Nephron progenitor cell (in vitro differentiated cells): ENCODE measurements at regions not wholly inside any gene's neighbourhood (a gene's known extent, or its start where the extent isn't known, plus 50 kb on each side); places are given as distances from the start of the nearest gene placed in this dataset.

Source experiments
- DNase-seq: peaks from one replicate; pipeline ENCODE4 v3.0.0; 2021
- H3K27ac Mint-ChIP-seq: 2 replicates; pipeline ENCODE4 v1.8.0; 2021; ENCODE audit warnings: mild to moderate bottlenecking, moderate library complexity, mixed read lengths
- H3K27me3 Mint-ChIP-seq: 2 replicates; pipeline ENCODE4 v1.8.0; 2021; ENCODE audit warnings: mild to moderate bottlenecking, low read depth, mixed read lengths; ENCODE audit not compliant: poor library complexity
- H3K36me3 Mint-ChIP-seq: 2 replicates; pipeline ENCODE4 v1.8.0; 2021; ENCODE audit warnings: low read depth, mixed read lengths
- H3K4me1 Mint-ChIP-seq: 2 replicates; pipeline ENCODE4 v1.8.0; 2021; ENCODE audit warnings: mixed read lengths
- H3K4me3 Mint-ChIP-seq: 2 replicates; pipeline ENCODE4 v1.8.0; 2021; ENCODE audit warnings: mild to moderate bottlenecking, moderate library complexity, mixed read lengths
- H3K9me3 Mint-ChIP-seq: 2 replicates; pipeline ENCODE4 v1.8.0; 2021; ENCODE audit warnings: mild to moderate bottlenecking, moderate library complexity, mixed read lengths
- TF ChIP-seq, protein P1 (sequence below): fragments of 200-600 bp; sonication (generic); IDR thresholded peaks from 2 replicates; pipeline ENCODE4 v1.5.0; 2021; ENCODE audit warnings: antibody characterized with exemption

DNA sequence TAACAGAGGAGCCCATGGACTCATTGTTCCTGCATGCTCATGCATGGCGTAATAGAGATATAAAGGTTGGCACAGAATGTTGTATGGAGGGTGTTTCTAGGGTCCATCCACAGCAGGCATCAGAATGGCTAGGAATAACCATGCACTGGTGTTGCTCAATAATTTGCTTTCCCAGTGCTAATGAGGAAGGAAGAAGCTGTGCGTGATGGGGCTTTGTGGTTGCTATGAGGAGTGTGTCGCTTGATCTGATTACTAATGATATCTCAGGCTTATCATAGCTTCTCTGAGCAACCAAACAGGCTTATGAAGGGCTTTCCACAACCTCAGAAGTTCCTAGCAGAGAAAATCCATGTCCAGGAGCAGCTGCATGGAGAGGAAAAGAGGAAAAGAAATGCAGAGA, 151.3 kb upstream of the TRPC7 start:
- TF ChIP-seq, protein P1, sequence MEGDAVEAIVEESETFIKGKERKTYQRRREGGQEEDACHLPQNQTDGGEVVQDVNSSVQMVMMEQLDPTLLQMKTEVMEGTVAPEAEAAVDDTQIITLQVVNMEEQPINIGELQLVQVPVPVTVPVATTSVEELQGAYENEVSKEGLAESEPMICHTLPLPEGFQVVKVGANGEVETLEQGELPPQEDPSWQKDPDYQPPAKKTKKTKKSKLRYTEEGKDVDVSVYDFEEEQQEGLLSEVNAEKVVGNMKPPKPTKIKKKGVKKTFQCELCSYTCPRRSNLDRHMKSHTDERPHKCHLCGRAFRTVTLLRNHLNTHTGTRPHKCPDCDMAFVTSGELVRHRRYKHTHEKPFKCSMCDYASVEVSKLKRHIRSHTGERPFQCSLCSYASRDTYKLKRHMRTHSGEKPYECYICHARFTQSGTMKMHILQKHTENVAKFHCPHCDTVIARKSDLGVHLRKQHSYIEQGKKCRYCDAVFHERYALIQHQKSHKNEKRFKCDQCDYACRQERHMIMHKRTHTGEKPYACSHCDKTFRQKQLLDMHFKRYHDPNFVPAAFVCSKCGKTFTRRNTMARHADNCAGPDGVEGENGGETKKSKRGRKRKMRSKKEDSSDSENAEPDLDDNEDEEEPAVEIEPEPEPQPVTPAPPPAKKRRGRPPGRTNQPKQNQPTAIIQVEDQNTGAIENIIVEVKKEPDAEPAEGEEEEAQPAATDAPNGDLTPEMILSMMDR = no peak
- Mint-ChIP-seq H3K4me1 (no peaks in the 10 kb centered on the region), H3K4me3 (no peak overlapping the region), H3K27me3 (peaks cover 2% of the 10 kb centered on the region), H3K36me3 (no peaks in the 10 kb centered on the region), H3K9me3 (no peaks in the 10 kb centered on the region), H3K27ac (no peak overlapping the region)
- DNase-seq = no peak

- H3K4me3 Mint-ChIP-seq = no peak overlapping the region
- no peak overlapping the region for H3K27ac Mint-ChIP-seq
- DNase-seq = no peak
- TF ChIP-seq, protein P1 = no peak
- peaks cover 3% of the 10 kb centered on the region for H3K27me3 Mint-ChIP-seq
- no peaks in the 10 kb centered on the region for H3K9me3 Mint-ChIP-seq
- no peaks in the 10 kb centered on the region for H3K4me1 Mint-ChIP-seq
- no peaks in the 10 kb centered on the region for H3K36me3 Mint-ChIP-seq
Observed at GRCh38 chr5:136513430-136513829, 148.1 kb upstream of the TRPC7 start.

GRCh38 chr5:136511046-136511445, 145.7 kb upstream of the TRPC7 start:
- no peak overlapping the region for H3K4me3 Mint-ChIP-seq
- no peak for DNase-seq
- H3K27me3 Mint-ChIP-seq = peaks cover 3% of the 10 kb centered on the region
- no peaks in the 10 kb centered on the region for H3K4me1 Mint-ChIP-seq
- H3K9me3 Mint-ChIP-seq = no peaks in the 10 kb centered on the region
- H3K27ac Mint-ChIP-seq = no peak overlapping the region
- TF ChIP-seq, protein P1 = no peak
- H3K36me3 Mint-ChIP-seq = no peaks in the 10 kb centered on the region

DNA sequence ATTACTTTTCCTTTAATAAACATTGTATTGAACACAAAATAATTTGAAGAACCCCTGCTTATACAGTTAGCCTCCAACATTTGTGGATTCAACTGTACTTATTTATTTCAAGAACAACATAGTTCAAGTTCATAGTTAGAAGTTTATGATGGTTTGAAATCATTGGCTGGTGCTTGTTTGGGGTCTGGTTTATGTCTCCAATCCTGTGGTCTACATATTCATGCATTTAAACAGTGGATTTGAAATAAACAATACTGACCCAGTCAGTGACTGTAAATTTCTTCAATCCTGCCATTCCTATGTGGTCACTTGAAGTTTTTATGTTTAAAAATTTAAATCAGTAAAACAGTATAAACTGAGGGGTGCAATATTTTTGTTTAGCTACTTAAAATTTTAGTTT, 145.1 kb upstream of the TRPC7 start:
- Mint-ChIP-seq H3K27ac (no peak overlapping the region), H3K27me3 (peaks cover 3% of the 10 kb centered on the region), H3K4me1 (no peaks in the 10 kb centered on the region), H3K9me3 (no peaks in the 10 kb centered on the region), H3K36me3 (no peaks in the 10 kb centered on the region), H3K4me3 (no peak overlapping the region)
- TF ChIP-seq, protein P1 = no peak
- no peak for DNase-seq

DNA sequence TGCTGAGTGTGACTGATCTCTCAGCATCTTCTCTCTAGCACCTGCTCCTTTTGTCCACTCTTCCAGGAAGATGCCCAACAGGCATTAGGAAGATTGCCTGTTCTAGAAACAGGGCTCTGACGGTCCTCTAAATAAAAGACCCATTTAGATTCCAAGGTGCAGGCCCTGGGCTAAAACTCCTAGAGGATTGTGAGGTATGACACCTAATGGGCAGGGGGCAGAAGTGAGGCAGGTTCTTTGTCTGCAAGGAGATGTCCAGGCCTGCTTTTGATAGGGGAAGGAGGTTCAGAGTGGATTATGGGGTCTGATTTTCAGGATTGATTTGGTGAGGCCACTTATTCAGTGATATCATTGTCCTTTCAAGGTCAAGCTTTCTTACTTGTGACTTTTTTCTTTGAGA, 140.8 kb upstream of the TRPC7 start:
- no peak overlapping the region for H3K4me3 Mint-ChIP-seq
- TF ChIP-seq, protein P1 = no peak
- no peaks in the 10 kb centered on the region for H3K36me3 Mint-ChIP-seq
- no peaks in the 10 kb centered on the region for H3K9me3 Mint-ChIP-seq
- DNase-seq = no peak
- H3K27ac Mint-ChIP-seq = no peak overlapping the region
- no peaks in the 10 kb centered on the region for H3K4me1 Mint-ChIP-seq
- H3K27me3 Mint-ChIP-seq = peaks cover 4% of the 10 kb centered on the region

GRCh38 chr5:136501133-136501532, 135.8 kb upstream of the TRPC7 start:
- DNase-seq = no peak
- H3K36me3 Mint-ChIP-seq = no peaks in the 10 kb centered on the region
- no peak overlapping the region for H3K27ac Mint-ChIP-seq
- TF ChIP-seq, protein P1 = no peak
- H3K9me3 Mint-ChIP-seq = peaks cover 46% of the 10 kb centered on the region
- H3K27me3 Mint-ChIP-seq = peaks cover 8% of the 10 kb centered on the region
- H3K4me1 Mint-ChIP-seq = no peaks in the 10 kb centered on the region
- no peak overlapping the region for H3K4me3 Mint-ChIP-seq
